ENCODE measurements at regions not wholly inside any gene's neighbourhood (a gene's known extent, or its start where the extent isn't known, plus 50 kb on each side); places are given as distances from the start of the nearest gene placed in this dataset.
"Not testable (repeated sequence)": the region's sequence is repeated elsewhere in the genome, so short reads cannot be mapped to it uniquely, and the experiment has no call there.

DNA sequence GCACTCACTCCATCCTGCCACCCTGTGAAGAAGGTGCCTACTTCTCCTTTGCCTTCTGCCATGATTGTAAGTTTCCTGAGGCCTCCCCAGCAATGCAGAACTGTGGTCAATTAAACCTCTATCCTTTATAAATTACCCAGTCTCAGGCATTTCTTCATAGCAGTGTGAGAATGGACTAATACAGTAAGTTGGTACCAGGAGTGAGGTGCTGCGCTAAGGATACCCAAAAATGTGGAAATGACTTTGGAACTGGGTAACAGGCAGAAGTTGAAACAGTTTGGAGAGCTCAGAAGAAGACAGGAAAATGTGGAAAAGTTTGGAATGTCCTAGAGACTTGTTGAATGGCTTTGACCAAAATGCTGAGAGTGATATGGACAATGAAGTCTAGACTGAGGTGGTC, 176.0 kb downstream of the FZD1 start:
- not testable (repeated sequence) for H3K23ac ChIP-seq (ENCODE audit: low read depth, low read length, poor library complexity); H2AK5ac ChIP-seq (ENCODE audit: low read depth, low read length); H3K79me1 ChIP-seq (ENCODE audit: low read depth, low read length); H2BK15ac ChIP-seq (ENCODE audit: low read length); H3K9me3 ChIP-seq (replicated peaks in 1 of 2; ENCODE audit: control insufficient read depth in 2 of 2, insufficient read depth in 1 of 2, low read depth in 1 of 2, low read length in 2 of 2); H3K4me1 ChIP-seq (ENCODE audit: control insufficient read depth in 2 of 2, insufficient read depth in 1 of 2, low read depth in 1 of 2, low read length in 2 of 2); H3K27ac ChIP-seq (replicated peaks; ENCODE audit: low read length); H4K8ac ChIP-seq (ENCODE audit: low read depth, low read length); H3K4ac ChIP-seq (ENCODE audit: low read length); H2AFZ ChIP-seq (ENCODE audit: low read length); H2BK12ac ChIP-seq (ENCODE audit: low read length); H3K4me3 ChIP-seq (ENCODE audit: low read length in 2 of 2); H3K14ac ChIP-seq (ENCODE audit: low read length); H3K27me3 ChIP-seq (ENCODE audit: control insufficient read depth in 3 of 3, insufficient read depth in 3 of 3, low read depth in 1 of 3, low read length in 3 of 3); H3K36me3 ChIP-seq (replicated peaks in 1 of 2; ENCODE audit: control insufficient read depth in 2 of 2, insufficient read depth in 2 of 2, low read length in 2 of 2); H3K9ac ChIP-seq (ENCODE audit: low read depth, low read length, poor library complexity); DNase-seq (ENCODE audit: low spot score); H2BK5ac ChIP-seq (ENCODE audit: low read length); H3K4me2 ChIP-seq (ENCODE audit: insufficient read depth, low read length, poor library complexity, severe bottlenecking); H2BK120ac ChIP-seq (ENCODE audit: low read depth, low read length); H4K91ac ChIP-seq (ENCODE audit: low read depth, low read length, poor library complexity); H3K18ac ChIP-seq (ENCODE audit: low read length)
- no CpG with 5 or more reads among the region's 1 CpG for WGBS, 2 donors (ENCODE audit: extremely low coverage in 2 of 2, insufficient read length in 2 of 2, insufficient replicate concordance in 1 of 2)

DNA sequence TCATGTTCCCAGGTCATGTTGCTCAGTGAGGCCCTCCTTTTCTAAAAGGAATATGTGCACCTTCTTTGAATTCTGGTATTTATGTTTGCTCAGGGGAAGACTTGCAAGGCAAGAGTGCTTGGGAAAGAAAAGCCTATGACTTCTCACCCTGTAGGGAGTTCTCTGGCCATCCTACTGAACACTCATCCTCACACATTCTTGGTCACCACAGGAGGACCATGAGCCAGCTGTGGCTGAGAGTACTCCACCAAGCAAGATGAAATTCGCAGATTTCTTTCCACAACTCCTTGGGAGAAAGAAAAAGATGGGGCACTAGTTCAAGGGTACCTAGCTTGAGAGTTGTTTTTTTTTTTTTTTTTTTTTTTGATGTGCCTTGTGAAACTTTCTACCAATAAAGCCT, 179.6 kb downstream of the FZD1 start:
- Histone ChIP-seq H3K9ac (ENCODE audit: low read depth, low read length, poor library complexity) (no peak overlapping the region), H3K4me3 (ENCODE audit: low read length in 2 of 2) (no peak overlapping the region), H3K4me2 (ENCODE audit: insufficient read depth, low read length, poor library complexity, severe bottlenecking) (no peak overlapping the region), H3K4ac (ENCODE audit: low read length) (no peak overlapping the region), H3K4me1 (ENCODE audit: control insufficient read depth in 2 of 2, insufficient read depth in 1 of 2, low read depth in 1 of 2, low read length in 2 of 2) (no peaks in the 10 kb centered on the region), H3K23ac (ENCODE audit: low read depth, low read length, poor library complexity) (no peak overlapping the region), H4K8ac (ENCODE audit: low read depth, low read length) (no peak overlapping the region), H2BK120ac (ENCODE audit: low read depth, low read length) (no peak overlapping the region), H3K18ac (ENCODE audit: low read length) (no peak overlapping the region), H3K27me3 (ENCODE audit: control insufficient read depth in 3 of 3, insufficient read depth in 3 of 3, low read depth in 1 of 3, low read length in 3 of 3) (no peaks in the 10 kb centered on the region), H3K14ac (ENCODE audit: low read length) (no peak overlapping the region), H2BK12ac (ENCODE audit: low read length) (no peak overlapping the region), H3K9me3 (replicated peaks in 1 of 2; ENCODE audit: control insufficient read depth in 2 of 2, insufficient read depth in 1 of 2, low read depth in 1 of 2, low read length in 2 of 2) (peaks cover 2 to 3% of the 10 kb centered on the region in 2 donors), H3K27ac (replicated peaks; ENCODE audit: low read length) (no peak overlapping the region), H3K79me1 (ENCODE audit: low read depth, low read length) (no peaks in the 10 kb centered on the region), H3K36me3 (replicated peaks in 1 of 2; ENCODE audit: control insufficient read depth in 2 of 2, insufficient read depth in 2 of 2, low read length in 2 of 2) (no peaks in the 10 kb centered on the region), H2BK15ac (ENCODE audit: low read length) (no peak overlapping the region), H2AFZ (ENCODE audit: low read length) (no peak overlapping the region), H4K91ac (ENCODE audit: low read depth, low read length, poor library complexity) (no peak overlapping the region), H2BK5ac (ENCODE audit: low read length) (no peak overlapping the region), H2AK5ac (ENCODE audit: low read depth, low read length) (no peak overlapping the region)
- no CpG with 5 or more reads among the region's 1 CpG for WGBS, 2 donors (ENCODE audit: extremely low coverage in 2 of 2, insufficient read length in 2 of 2, insufficient replicate concordance in 1 of 2)
- no peak for DNase-seq (ENCODE audit: low spot score)

DNA sequence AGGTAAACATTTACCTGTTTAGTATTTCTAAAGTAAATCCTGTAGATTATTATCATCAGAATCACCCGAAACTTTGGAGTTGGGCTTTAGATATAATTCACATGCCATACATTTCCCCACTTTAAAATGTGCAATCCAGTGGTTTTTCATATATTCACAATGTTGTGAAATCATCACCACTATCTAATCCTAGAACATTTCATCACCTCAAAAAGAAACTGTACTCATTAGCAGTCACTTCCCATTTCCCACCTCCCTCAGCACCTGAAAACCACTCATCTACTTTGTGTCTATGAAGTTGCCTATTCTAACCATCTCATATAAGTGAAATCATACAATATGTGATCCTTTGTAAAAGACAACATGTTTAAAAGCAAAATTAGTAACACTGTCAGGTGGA, 182.6 kb downstream of the FZD1 start:
- H3K4me3 ChIP-seq (ENCODE audit: low read length in 2 of 2), result no peak overlapping the region
- H3K4ac ChIP-seq (ENCODE audit: low read length), result no peak overlapping the region
- no peak overlapping the region for H4K91ac ChIP-seq (ENCODE audit: low read depth, low read length, poor library complexity)
- H2AFZ ChIP-seq (ENCODE audit: low read length), result no peak overlapping the region
- H3K79me1 ChIP-seq (ENCODE audit: low read depth, low read length), result no peaks in the 10 kb centered on the region
- no peak overlapping the region for H2BK120ac ChIP-seq (ENCODE audit: low read depth, low read length)
- H4K8ac ChIP-seq (ENCODE audit: low read depth, low read length), result no peak overlapping the region
- no peak overlapping the region for H3K14ac ChIP-seq (ENCODE audit: low read length)
- H3K27ac ChIP-seq (replicated peaks; ENCODE audit: low read length), result no peak overlapping the region
- no peak for DNase-seq (ENCODE audit: low spot score)
- H3K36me3 ChIP-seq (replicated peaks in 1 of 2; ENCODE audit: control insufficient read depth in 2 of 2, insufficient read depth in 2 of 2, low read length in 2 of 2), result no peaks in the 10 kb centered on the region
- no peak overlapping the region for H2AK5ac ChIP-seq (ENCODE audit: low read depth, low read length)
- H2BK15ac ChIP-seq (ENCODE audit: low read length), result no peak overlapping the region
- no peak overlapping the region for H3K4me2 ChIP-seq (ENCODE audit: insufficient read depth, low read length, poor library complexity, severe bottlenecking)
- H3K18ac ChIP-seq (ENCODE audit: low read length), result no peak overlapping the region
- no peak overlapping the region for H2BK5ac ChIP-seq (ENCODE audit: low read length)
- no peak overlapping the region for H3K23ac ChIP-seq (ENCODE audit: low read depth, low read length, poor library complexity)
- H3K4me1 ChIP-seq (ENCODE audit: control insufficient read depth in 2 of 2, insufficient read depth in 1 of 2, low read depth in 1 of 2, low read length in 2 of 2), result no peaks in the 10 kb centered on the region
- H2BK12ac ChIP-seq (ENCODE audit: low read length), result no peak overlapping the region
- H3K27me3 ChIP-seq (ENCODE audit: control insufficient read depth in 3 of 3, insufficient read depth in 3 of 3, low read depth in 1 of 3, low read length in 3 of 3), result no peaks in the 10 kb centered on the region
- peaks cover 0 to 3% of the 10 kb centered on the region in 2 donors for H3K9me3 ChIP-seq (replicated peaks in 1 of 2; ENCODE audit: control insufficient read depth in 2 of 2, insufficient read depth in 1 of 2, low read depth in 1 of 2, low read length in 2 of 2)
- WGBS, 2 donors (ENCODE audit: extremely low coverage in 2 of 2, insufficient read length in 2 of 2, insufficient replicate concordance in 1 of 2), result no CpG with 5 or more reads among the region's 1 CpG
- no peak overlapping the region for H3K9ac ChIP-seq (ENCODE audit: low read depth, low read length, poor library complexity)

DNA sequence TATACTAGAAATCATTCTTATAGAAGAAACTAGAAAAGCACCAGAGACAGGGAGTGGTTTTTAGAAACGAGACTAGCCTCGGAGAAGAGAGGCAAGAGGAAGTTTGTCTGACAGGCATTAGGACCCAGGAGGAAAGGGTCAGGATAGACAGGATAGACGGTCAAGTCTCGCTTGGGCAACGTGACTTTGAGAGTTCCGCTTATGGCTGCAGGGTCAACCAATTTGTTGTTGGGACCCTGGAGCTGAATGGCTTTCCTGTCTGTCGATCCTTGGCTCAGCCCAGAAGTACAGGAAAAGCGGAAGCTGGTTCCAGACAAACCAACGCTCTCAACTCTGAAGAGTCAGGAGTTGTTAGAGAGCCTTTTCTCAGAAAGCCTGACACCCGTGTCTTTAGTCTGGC, 191.2 kb downstream of the FZD1 start:
- no peak overlapping the region for H3K18ac ChIP-seq (ENCODE audit: low read length)
- H2BK12ac ChIP-seq (ENCODE audit: low read length), result no peak overlapping the region
- H4K8ac ChIP-seq (ENCODE audit: low read depth, low read length), result no peak overlapping the region
- H3K4me1 ChIP-seq (ENCODE audit: control insufficient read depth in 2 of 2, insufficient read depth in 1 of 2, low read depth in 1 of 2, low read length in 2 of 2), result no peaks in the 10 kb centered on the region
- no peaks in the 10 kb centered on the region for H3K27me3 ChIP-seq (ENCODE audit: control insufficient read depth in 3 of 3, insufficient read depth in 3 of 3, low read depth in 1 of 3, low read length in 3 of 3)
- H3K9me3 ChIP-seq (replicated peaks in 1 of 2; ENCODE audit: control insufficient read depth in 2 of 2, insufficient read depth in 1 of 2, low read depth in 1 of 2, low read length in 2 of 2), result peaks cover 0 to 9% of the 10 kb centered on the region in 2 donors
- no peak overlapping the region for H2BK120ac ChIP-seq (ENCODE audit: low read depth, low read length)
- H2BK15ac ChIP-seq (ENCODE audit: low read length), result no peak overlapping the region
- H2BK5ac ChIP-seq (ENCODE audit: low read length), result no peak overlapping the region
- H2AK5ac ChIP-seq (ENCODE audit: low read depth, low read length), result no peak overlapping the region
- H2AFZ ChIP-seq (ENCODE audit: low read length), result peak overlapping the region; percentile 40
- H3K9ac ChIP-seq (ENCODE audit: low read depth, low read length, poor library complexity), result no peak overlapping the region
- WGBS, 2 donors (ENCODE audit: extremely low coverage in 2 of 2, insufficient read length in 2 of 2, insufficient replicate concordance in 1 of 2), result no CpG with 5 or more reads among the region's 10 CpGs
- H3K36me3 ChIP-seq (replicated peaks in 1 of 2; ENCODE audit: control insufficient read depth in 2 of 2, insufficient read depth in 2 of 2, low read length in 2 of 2), result no peaks in the 10 kb centered on the region
- H3K27ac ChIP-seq (replicated peaks; ENCODE audit: low read length), result no peak overlapping the region
- no peak overlapping the region for H3K4ac ChIP-seq (ENCODE audit: low read length)
- no peaks in the 10 kb centered on the region for H3K79me1 ChIP-seq (ENCODE audit: low read depth, low read length)
- no peak overlapping the region for H4K91ac ChIP-seq (ENCODE audit: low read depth, low read length, poor library complexity)
- H3K14ac ChIP-seq (ENCODE audit: low read length), result no peak overlapping the region
- H3K4me2 ChIP-seq (ENCODE audit: insufficient read depth, low read length, poor library complexity, severe bottlenecking), result no peak overlapping the region
- no peak overlapping the region for H3K4me3 ChIP-seq (ENCODE audit: low read length in 2 of 2)
- no peak overlapping the region for H3K23ac ChIP-seq (ENCODE audit: low read depth, low read length, poor library complexity)
- no peak for DNase-seq (ENCODE audit: low spot score)
